CD14-positive monocyte (primary cell): ENCODE measurements at regions not wholly inside any gene's neighbourhood (a gene's known extent, or its start where the extent isn't known, plus 50 kb on each side); places are given as distances from the start of the nearest gene placed in this dataset.

Source experiments
- DNase-seq, 3 donors: peaks; one replicate each; pipeline ENCODE4 v3.0.0-alpha.2; 2011 to 2022
- H2AFZ ChIP-seq: 2 replicates; pipeline ENCODE4 v1.6.0; 2012; ENCODE audit warnings: mild to moderate bottlenecking, low read depth, low read length, inconsistent platforms; ENCODE audit not compliant: insufficient read depth, poor library complexity, severe bottlenecking
- H3K27ac ChIP-seq, 2 donors: 1 replicate in 1 of 2; 2 replicates in 1 of 2; pipeline ENCODE4 v1.5.1; 2012 to 2013; ENCODE audit warnings: low read length in 2 of 2, control low read depth in 1 of 2, inconsistent platforms in 1 of 2, low read depth in 1 of 2, mild to moderate bottlenecking in 1 of 2
- H3K27me3 ChIP-seq, 2 donors: one replicate each; pipeline versions ENCODE4 v1.6.0 to v1.6.1; 2011 to 2013; ENCODE audit warnings: low read length in 2 of 2; ENCODE audit not compliant: control insufficient read depth in 2 of 2, insufficient read depth in 2 of 2
- H3K36me3 ChIP-seq, 2 donors: replicated peaks in 1 of 2; 1 replicate in 1 of 2; 2 replicates in 1 of 2; pipeline versions ENCODE4 v1.5.1 to v1.6.1; 2012 to 2013; ENCODE audit warnings: low read length in 2 of 2, control low read depth in 1 of 2, inconsistent platforms in 1 of 2, mild to moderate bottlenecking in 1 of 2; ENCODE audit not compliant: insufficient read depth in 2 of 2, control insufficient read depth in 1 of 2
- H3K4me1 ChIP-seq, 2 donors: 1 replicate in 1 of 2; 2 replicates in 1 of 2; pipeline versions ENCODE4 v1.5.1 to v1.6.1; 2012 to 2013; ENCODE audit warnings: low read length in 2 of 2, control low read depth in 1 of 2, inconsistent platforms in 1 of 2, mild to moderate bottlenecking in 1 of 2, moderate library complexity in 1 of 2; ENCODE audit not compliant: insufficient read depth in 2 of 2, control insufficient read depth in 1 of 2
- H3K4me2 ChIP-seq: replicated peaks from 2 replicates; pipeline ENCODE3; 2012; ENCODE audit warnings: low read length, moderate library complexity, mild to moderate bottlenecking; ENCODE audit not compliant: poor library complexity, severe bottlenecking; ENCODE audit errors: extremely low read depth
- H3K4me3 ChIP-seq, 3 experiments: fragments of 200-600 bp in 1 of 3; sonication (generic) in 1 of 3; replicated peaks in 1 of 3; 1 replicate in 2 of 3; 2 replicates in 1 of 3; pipeline ENCODE4 v1.5.1; 2011 to 2013; ENCODE audit warnings: low read length in 3 of 3, mild to moderate bottlenecking in 3 of 3, control low read depth in 2 of 3, low read depth in 2 of 3, inconsistent platforms in 1 of 3, moderate library complexity in 1 of 3
- H3K79me2 ChIP-seq: 2 replicates; pipeline ENCODE4 v1.6.0; 2012; ENCODE audit warnings: mild to moderate bottlenecking, control low read depth, inconsistent platforms, low read length, moderate library complexity; ENCODE audit not compliant: insufficient read depth
- H3K9ac ChIP-seq: 2 replicates; pipeline ENCODE4 v1.6.0; 2017; ENCODE audit warnings: low read length, mild to moderate bottlenecking; ENCODE audit not compliant: insufficient read depth, poor library complexity, severe bottlenecking
- H3K9me3 ChIP-seq, 2 donors: replicated peaks in 1 of 2; 1 replicate in 1 of 2; 2 replicates in 1 of 2; pipeline versions ENCODE4 v1.5.1 to v1.6.1; 2012 to 2013; ENCODE audit warnings: low read length in 2 of 2, control low read depth in 1 of 2; ENCODE audit not compliant: control insufficient read depth in 1 of 2, insufficient read depth in 1 of 2
- H4K20me1 ChIP-seq: 2 replicates; pipeline ENCODE4 v1.6.0; 2012; ENCODE audit warnings: mild to moderate bottlenecking, low read length, control low read depth, moderate library complexity; ENCODE audit not compliant: insufficient read depth
- H3K27ac Mint-ChIP-seq, 7 donors: one replicate each; pipeline ENCODE4 v1.8.0; 2020; ENCODE audit warnings: mild to moderate bottlenecking in 7 of 7, mixed read lengths in 7 of 7, moderate library complexity in 6 of 7, inconsistent platforms in 2 of 7
- H3K27me3 Mint-ChIP-seq, 3 donors: one replicate each; pipeline ENCODE4 v1.8.0; 2021 to 2022; ENCODE audit warnings: low read depth in 3 of 3, mild to moderate bottlenecking in 3 of 3, mixed read lengths in 3 of 3, moderate library complexity in 3 of 3, inconsistent platforms in 1 of 3
- H3K36me3 Mint-ChIP-seq, 2 donors: one replicate each; pipeline ENCODE4 v1.8.0; 2020; ENCODE audit warnings: mixed read lengths in 2 of 2, inconsistent platforms in 1 of 2, mild to moderate bottlenecking in 1 of 2
- H3K4me1 Mint-ChIP-seq: one replicate; pipeline ENCODE4 v1.8.0; 2020; ENCODE audit warnings: mild to moderate bottlenecking, mixed read lengths
- H3K4me3 Mint-ChIP-seq, 2 donors: one replicate each; pipeline ENCODE4 v1.8.0; 2020; ENCODE audit warnings: mild to moderate bottlenecking in 2 of 2, mixed read lengths in 2 of 2, moderate library complexity in 1 of 2
- H3K9me3 Mint-ChIP-seq, 7 donors: one replicate each; pipeline ENCODE4 v1.8.0; 2020 to 2022; ENCODE audit warnings: mixed read lengths in 7 of 7, mild to moderate bottlenecking in 6 of 7, moderate library complexity in 6 of 7, inconsistent platforms in 2 of 7
- WGBS: methylation state at CpG from one replicate; pipeline ENCODE4 v1.1.5; 2013; ENCODE audit warnings: missing lambda C conversion rate; ENCODE audit not compliant: insufficient coverage; 5-methylcytosine and 5-hydroxymethylcytosine counted together
- intact Hi-C, 2 donors: fragments of 100-400 bp; cut with micrococcal nuclease; formaldehyde crosslinking; loops; one replicate each; pipeline versions ENCODE4 v1.15.0 to v1.15.1; 2023
- TF ChIP-seq, protein P1 (sequence below): fragments of 200-600 bp; IDR thresholded peaks from one replicate; pipeline ENCODE4 v1.8.0; 2022; ENCODE audit warnings: antibody characterized with exemption, mild to moderate bottlenecking

DNA sequence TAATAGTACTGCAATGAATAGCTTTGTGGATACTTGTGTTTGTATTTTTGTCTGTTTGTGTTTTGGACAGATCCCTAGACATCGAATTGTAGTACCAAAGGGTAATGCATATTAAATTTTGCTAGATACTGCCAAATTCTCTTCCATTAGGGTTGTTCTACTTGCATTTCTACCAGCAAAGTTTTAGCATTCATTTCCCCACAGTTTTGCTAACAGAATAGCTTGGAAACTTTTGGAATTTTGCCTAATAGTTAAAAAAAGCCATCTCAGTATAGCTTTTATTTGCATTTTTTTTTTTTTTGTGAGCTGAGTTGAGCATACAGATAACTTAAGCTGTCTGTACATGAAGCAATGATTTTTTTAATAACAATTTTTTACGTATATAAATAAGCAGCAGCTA is 1084.9 kb downstream of the ADGRL3 start:
- TF ChIP-seq, protein P1, sequence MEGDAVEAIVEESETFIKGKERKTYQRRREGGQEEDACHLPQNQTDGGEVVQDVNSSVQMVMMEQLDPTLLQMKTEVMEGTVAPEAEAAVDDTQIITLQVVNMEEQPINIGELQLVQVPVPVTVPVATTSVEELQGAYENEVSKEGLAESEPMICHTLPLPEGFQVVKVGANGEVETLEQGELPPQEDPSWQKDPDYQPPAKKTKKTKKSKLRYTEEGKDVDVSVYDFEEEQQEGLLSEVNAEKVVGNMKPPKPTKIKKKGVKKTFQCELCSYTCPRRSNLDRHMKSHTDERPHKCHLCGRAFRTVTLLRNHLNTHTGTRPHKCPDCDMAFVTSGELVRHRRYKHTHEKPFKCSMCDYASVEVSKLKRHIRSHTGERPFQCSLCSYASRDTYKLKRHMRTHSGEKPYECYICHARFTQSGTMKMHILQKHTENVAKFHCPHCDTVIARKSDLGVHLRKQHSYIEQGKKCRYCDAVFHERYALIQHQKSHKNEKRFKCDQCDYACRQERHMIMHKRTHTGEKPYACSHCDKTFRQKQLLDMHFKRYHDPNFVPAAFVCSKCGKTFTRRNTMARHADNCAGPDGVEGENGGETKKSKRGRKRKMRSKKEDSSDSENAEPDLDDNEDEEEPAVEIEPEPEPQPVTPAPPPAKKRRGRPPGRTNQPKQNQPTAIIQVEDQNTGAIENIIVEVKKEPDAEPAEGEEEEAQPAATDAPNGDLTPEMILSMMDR, result no peak
- Histone ChIP-seq H3K36me3 (no peaks in the 10 kb centered on the region), H3K27me3 (no peaks in the 10 kb centered on the region), H2AFZ (no peak overlapping the region), H3K4me3 (no peak overlapping the region), H3K9ac (no peak overlapping the region), H3K4me1 (no peaks in the 10 kb centered on the region), H3K27ac (no peak overlapping the region), H4K20me1 (no peaks in the 10 kb centered on the region), H3K79me2 (no peaks in the 10 kb centered on the region), H3K9me3 (peaks cover 0 to 4% of the 10 kb centered on the region in 2 donors), H3K4me2 (no peak overlapping the region)
- no CpG with 5 or more reads among the region's 2 CpGs for WGBS
- Mint-ChIP-seq H3K36me3 (no peaks in the 10 kb centered on the region), H3K4me3 (no peak overlapping the region), H3K9me3 (peaks cover 0 to 6% (median 3%) of the 10 kb centered on the region in 7 donors), H3K27ac (no peak overlapping the region), H3K4me1 (no peaks in the 10 kb centered on the region), H3K27me3 (no peaks in the 10 kb centered on the region)
- intact Hi-C loops, result no loop called here
- DNase-seq, result no peak

DNA sequence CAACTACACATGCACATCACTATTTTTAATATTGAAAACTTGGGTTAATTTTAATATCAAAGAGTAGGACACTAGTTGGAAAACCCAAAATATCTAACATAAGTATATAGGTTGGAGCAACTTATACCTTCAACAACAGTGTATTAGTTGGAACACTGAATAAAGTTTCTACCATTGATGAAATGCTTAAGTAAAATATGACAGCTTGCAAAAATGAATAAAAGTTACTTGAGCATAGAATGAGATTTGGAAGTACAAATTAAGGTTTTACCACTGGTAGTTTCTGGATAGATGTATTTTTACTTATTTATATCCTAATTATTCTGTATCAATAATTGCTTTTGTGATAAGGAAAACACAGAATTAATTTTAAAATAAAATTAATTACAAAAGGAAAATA is 1079.6 kb downstream of the ADGRL3 start:
- DNase-seq, result no peak
- H3K36me3 ChIP-seq, result no peaks in the 10 kb centered on the region
- H3K4me3 Mint-ChIP-seq, result no peak overlapping the region
- no peaks in the 10 kb centered on the region for H3K4me1 Mint-ChIP-seq
- peaks cover 0 to 4% of the 10 kb centered on the region in 2 donors for H3K9me3 ChIP-seq
- intact Hi-C loops, result no loop called here
- H3K4me2 ChIP-seq, result no peak overlapping the region
- H3K4me3 ChIP-seq, result no peak overlapping the region
- H3K27me3 Mint-ChIP-seq, result no peaks in the 10 kb centered on the region
- no peak overlapping the region for H3K27ac Mint-ChIP-seq
- TF ChIP-seq, protein P1, result no peak
- H3K27ac ChIP-seq, result no peak overlapping the region
- no peak overlapping the region for H2AFZ ChIP-seq
- no peaks in the 10 kb centered on the region for H4K20me1 ChIP-seq
- no peaks in the 10 kb centered on the region for H3K4me1 ChIP-seq
- H3K9ac ChIP-seq, result no peak overlapping the region
- H3K36me3 Mint-ChIP-seq, result no peaks in the 10 kb centered on the region
- H3K79me2 ChIP-seq, result no peaks in the 10 kb centered on the region
- no peaks in the 10 kb centered on the region for H3K27me3 ChIP-seq
- H3K9me3 Mint-ChIP-seq, result peaks cover 0 to 4% (median 3%) of the 10 kb centered on the region in 7 donors
